Ovary (tissue), 7 donors: ENCODE measurements at regions not wholly inside any gene's neighbourhood (a gene's known extent, or its start where the extent isn't known, plus 50 kb on each side); places are given as distances from the start of the nearest gene placed in this dataset.

Source experiments
- DNase-seq, 5 donors: peaks; one replicate each; pipeline ENCODE4 v3.0.0-alpha.2; 2019 to 2020
- H3K27ac ChIP-seq, 2 donors: fragments of 200-600 bp; one replicate each; pipeline versions ENCODE4 v1.5.1 to v1.8.0; 2019 to 2022
- H3K27me3 ChIP-seq: fragments of 200-600 bp; one replicate; pipeline ENCODE4 v1.8.0; 2022
- H3K36me3 ChIP-seq: fragments of 200-600 bp; sonication (generic); one replicate; pipeline ENCODE4 v1.5.1; 2019
- H3K4me1 ChIP-seq: one replicate; pipeline ENCODE4 v1.8.1; 2013; ENCODE audit warnings: mild to moderate bottlenecking, moderate library complexity; ENCODE audit not compliant: insufficient read depth
- H3K4me3 ChIP-seq: fragments of 200-600 bp; sonication (generic); one replicate; pipeline ENCODE4 v1.5.1; 2017
- H3K9me3 ChIP-seq, 2 donors: fragments of 200-600 bp in 1 of 2; sonication (generic) in 1 of 2; one replicate each; pipeline versions ENCODE4 v1.5.1 to v1.8.1; 2013 to 2019; ENCODE audit warnings: mild to moderate bottlenecking in 1 of 2, moderate library complexity in 1 of 2
- EP300 ChIP-seq: sonication (generic); formaldehyde crosslinking; IDR thresholded peaks from one replicate; pipeline ENCODE4 v1.6.1; 2017; ENCODE audit warnings: antibody characterized with exemption
- POLR2A ChIP-seq: fragments of 450-650 bp; IDR thresholded peaks from one replicate; pipeline ENCODE4 v1.6.1; 2017; ENCODE audit warnings: antibody characterized with exemption, mild to moderate bottlenecking, moderate library complexity
- WGBS, 3 donors: extraction: QIAGEN DNeasy Blood & Tissue Kit in 1 of 3; methylation state at CpG; one replicate each; pipeline versions ENCODE4 v1.1.5 to v1.1.7; 2013 to 2017; 5-methylcytosine and 5-hydroxymethylcytosine counted together
- intact Hi-C, 4 donors: fragments of 100-400 bp; cut with DNase I; formaldehyde crosslinking; loops; one replicate each; pipeline versions ENCODE4 v1.11.0 to v1.15.1; 2022 to 2023
- TF ChIP-seq, protein P1 (sequence below), 3 donors: fragments of 450-650 bp in 2 of 3; fragments of 200-600 bp in 1 of 3; IDR thresholded peaks; one replicate each; pipeline versions ENCODE4 v1.5.1 to v1.8.0; 2016 to 2022; ENCODE audit warnings: antibody characterized with exemption in 3 of 3, mild to moderate bottlenecking in 1 of 3
- donor health status: DM: no; HTN: no; CAD: no; lungs with moderate emphysema.
- donor health status: DM: no; HTN: no; CAD: no.
- donor health status: Bipolar disorder and iron deficiency.
- donor health status: DM: no; HTN: no; CAD: no.
- donor health status: DM: yes; HTN: yes; CAD: no.

DNA sequence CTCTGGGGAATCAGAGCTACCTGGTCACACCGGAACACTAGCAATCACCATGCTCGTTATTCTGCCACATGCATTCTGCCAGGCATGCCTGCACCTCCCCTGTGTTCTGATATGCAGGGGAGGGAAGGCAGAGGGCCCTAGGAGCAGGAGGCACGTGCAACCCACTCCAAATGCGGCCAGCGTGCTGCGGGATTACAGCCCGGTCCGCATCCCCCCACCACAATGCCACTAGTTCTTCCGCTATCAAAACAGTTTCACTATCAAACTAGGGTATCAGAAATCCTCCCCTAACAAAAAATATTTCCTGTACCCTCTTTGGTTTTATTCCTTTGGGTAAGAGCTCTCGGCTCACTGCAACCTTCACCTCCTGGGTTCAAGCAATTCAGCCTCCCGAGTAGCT, 223.2 kb upstream of the IGF1R start:
- intact Hi-C loops: no loop called here
- Histone ChIP-seq H3K27ac (no peak overlapping the region), H3K9me3 (no peaks in the 10 kb centered on the region), H3K27me3 (no peaks in the 10 kb centered on the region), H3K4me3 (no peak overlapping the region), H3K4me1 (peaks cover 3% of the 10 kb centered on the region), H3K36me3 (no peaks in the 10 kb centered on the region)
- DNase-seq: no peak
- 49 to 69% (median 52%) methylated on average over 11 of the region's 11 CpGs for WGBS, 3 donors
- TF ChIP-seq EP300 (no peak), POLR2A (no peak)
- TF ChIP-seq, protein P1, sequence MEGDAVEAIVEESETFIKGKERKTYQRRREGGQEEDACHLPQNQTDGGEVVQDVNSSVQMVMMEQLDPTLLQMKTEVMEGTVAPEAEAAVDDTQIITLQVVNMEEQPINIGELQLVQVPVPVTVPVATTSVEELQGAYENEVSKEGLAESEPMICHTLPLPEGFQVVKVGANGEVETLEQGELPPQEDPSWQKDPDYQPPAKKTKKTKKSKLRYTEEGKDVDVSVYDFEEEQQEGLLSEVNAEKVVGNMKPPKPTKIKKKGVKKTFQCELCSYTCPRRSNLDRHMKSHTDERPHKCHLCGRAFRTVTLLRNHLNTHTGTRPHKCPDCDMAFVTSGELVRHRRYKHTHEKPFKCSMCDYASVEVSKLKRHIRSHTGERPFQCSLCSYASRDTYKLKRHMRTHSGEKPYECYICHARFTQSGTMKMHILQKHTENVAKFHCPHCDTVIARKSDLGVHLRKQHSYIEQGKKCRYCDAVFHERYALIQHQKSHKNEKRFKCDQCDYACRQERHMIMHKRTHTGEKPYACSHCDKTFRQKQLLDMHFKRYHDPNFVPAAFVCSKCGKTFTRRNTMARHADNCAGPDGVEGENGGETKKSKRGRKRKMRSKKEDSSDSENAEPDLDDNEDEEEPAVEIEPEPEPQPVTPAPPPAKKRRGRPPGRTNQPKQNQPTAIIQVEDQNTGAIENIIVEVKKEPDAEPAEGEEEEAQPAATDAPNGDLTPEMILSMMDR (IDR thresholded peaks at IDR 0.05): no peak

DNA sequence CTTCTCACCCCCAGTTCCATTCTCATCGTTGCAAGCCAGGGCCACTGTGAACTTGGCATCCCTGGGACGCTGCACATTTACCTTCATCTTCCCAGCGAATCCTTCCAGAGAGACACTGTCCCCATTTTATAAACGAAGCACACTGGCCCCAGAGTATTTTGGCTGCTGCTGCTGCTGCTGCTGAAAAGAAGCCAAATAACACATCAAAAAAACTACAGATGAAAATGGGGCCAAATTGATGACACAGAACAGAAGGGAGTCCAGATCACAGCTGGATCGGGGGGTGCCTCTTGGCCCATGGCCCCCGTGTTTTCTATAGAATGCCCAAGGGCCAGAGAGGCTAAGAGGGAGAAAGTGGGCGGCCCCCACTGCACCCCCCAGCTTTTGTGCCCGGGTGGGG, 221.0 kb upstream of the IGF1R start:
- H3K9me3 ChIP-seq: no peaks in the 10 kb centered on the region
- no peaks in the 10 kb centered on the region for H3K36me3 ChIP-seq
- H3K4me1 ChIP-seq: no peaks in the 10 kb centered on the region
- H3K27ac ChIP-seq: no peak overlapping the region
- H3K4me3 ChIP-seq: no peak overlapping the region
- intact Hi-C loops: no loop called here
- H3K27me3 ChIP-seq: no peaks in the 10 kb centered on the region
- WGBS, 3 donors: 19 to 25% (median 24%) methylated on average over 8 of the region's 8 CpGs
- TF ChIP-seq, protein P1 (IDR thresholded peaks at IDR 0.05): no peak
- TF ChIP-seq EP300 (no peak), POLR2A (no peak)
- no peak for DNase-seq

DNA sequence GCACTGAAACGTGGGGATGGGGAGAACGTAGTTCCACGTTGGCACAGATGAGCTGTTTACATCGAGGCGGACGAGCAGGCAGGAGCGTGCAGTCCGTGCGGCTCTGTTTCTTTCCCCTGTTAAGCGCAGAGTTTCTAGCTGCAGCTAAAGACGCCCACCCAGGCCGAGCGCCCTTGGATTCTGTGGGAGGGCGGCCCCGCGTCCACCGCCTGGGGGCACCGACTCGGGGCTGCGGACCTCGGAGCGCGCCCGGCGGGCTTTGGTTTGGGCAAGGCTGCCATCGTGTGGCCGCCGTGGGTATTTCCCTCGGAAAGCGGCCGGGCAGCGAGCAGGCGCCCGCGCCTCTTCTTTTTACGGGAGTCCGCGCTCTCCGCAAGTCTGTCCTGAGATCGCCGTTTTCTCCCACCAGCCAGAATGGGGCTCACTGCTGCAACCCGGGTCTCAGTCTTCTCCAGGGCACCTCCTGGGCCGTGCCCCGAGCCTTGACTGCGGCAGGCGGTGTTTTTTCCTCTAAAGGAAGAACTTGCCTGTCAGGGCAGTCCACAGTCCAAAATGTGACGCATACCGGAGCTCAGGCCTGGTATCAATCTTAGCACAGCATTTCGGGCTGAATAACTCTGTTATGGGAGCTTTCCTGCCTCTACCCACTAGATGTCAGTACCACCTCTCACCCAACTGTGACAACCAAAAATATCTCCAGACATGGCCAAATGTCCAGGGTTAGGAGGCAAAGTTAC, 219.9 kb upstream of the IGF1R start:
- no peaks in the 10 kb centered on the region for H3K9me3 ChIP-seq
- no peaks in the 10 kb centered on the region for H3K4me1 ChIP-seq
- intact Hi-C loops: no loop called here
- 1 to 2% (median 1%) methylated on average over 46 to 49 of the region's 49 CpGs for WGBS, 3 donors
- TF ChIP-seq, protein P1 (IDR thresholded peaks at IDR 0.05): peak; percentile 68 to 77 (median 76)
- TF ChIP-seq POLR2A: no peak
- peak; percentile 52 to 84 (median 71) for DNase-seq
- H3K36me3 ChIP-seq: no peaks in the 10 kb centered on the region
- no peak overlapping the region for H3K27ac ChIP-seq
- peak overlapping the region; percentile 28 for H3K4me3 ChIP-seq
- H3K27me3 ChIP-seq: no peaks in the 10 kb centered on the region

DNA sequence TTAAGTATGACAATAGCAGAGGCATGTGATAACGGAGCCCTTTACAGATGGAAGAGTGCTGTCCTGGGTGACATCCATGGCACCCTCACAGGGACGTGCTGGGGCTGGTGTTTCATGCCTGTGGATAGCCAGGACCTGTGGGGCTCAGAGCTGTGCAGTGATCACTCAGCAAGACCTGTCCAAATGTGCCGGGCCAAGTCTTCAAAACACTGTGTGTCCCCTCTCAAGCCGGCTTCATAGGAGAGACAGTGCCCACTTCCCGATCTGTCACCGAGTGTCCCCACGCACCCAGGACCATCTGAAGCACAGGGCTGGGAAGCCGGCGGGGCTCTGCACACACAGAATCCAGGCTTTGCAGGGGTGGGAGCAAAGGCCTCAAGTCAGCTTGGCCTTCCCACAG, 217.2 kb upstream of the IGF1R start:
- TF ChIP-seq EP300: no peak
- TF ChIP-seq, protein P1 (IDR thresholded peaks at IDR 0.05): no peak
- TF ChIP-seq POLR2A: no peak
- no peak overlapping the region for H3K4me3 ChIP-seq
- WGBS, 3 donors: 85 to 93% (median 86%) methylated on average over 7 to 9 of the region's 9 CpGs
- intact Hi-C loops: no loop called here
- no peak overlapping the region for H3K27ac ChIP-seq
- no peaks in the 10 kb centered on the region for H3K9me3 ChIP-seq
- no peak for DNase-seq
- H3K27me3 ChIP-seq: no peaks in the 10 kb centered on the region
- H3K36me3 ChIP-seq: no peaks in the 10 kb centered on the region
- no peaks in the 10 kb centered on the region for H3K4me1 ChIP-seq
